K562 (cell line): ENCODE measurements at regions not wholly inside any gene's neighbourhood (a gene's known extent, or its start where the extent isn't known, plus 50 kb on each side); places are given as distances from the start of the nearest gene placed in this dataset.
"Not testable (repeated sequence)": the region's sequence is repeated elsewhere in the genome, so short reads cannot be mapped to it uniquely, and the experiment has no call there.

Experiments used
- ATAC-seq: fragments of 200-7000 bp; cut with Tn5 transposase; 3 replicates; pipeline ENCODE4 v1.9.1; 2020; ENCODE audit warnings: moderate library complexity
- BruUV-seq: library from RNA; stranded (reverse); fragments of 400-500 nt; replicated peaks from 2 replicates; lab custom pipeline; 2021; lab: Mats Ljungman, UMichigan
- CTCF ChIA-PET: fragments of 300-600 bp; formaldehyde crosslinking; extraction: SDS; loops from one replicate; lab custom pipeline; 2021; ENCODE audit warnings: low intra/inter-chr PET ratio; lab: Yijun Ruan, JAX
- POLR2A ChIA-PET: fragments of 300-600, 350-650 bp; sonication (Branson Sonifier 250); formaldehyde crosslinking; extraction: SDS; loops from one replicate; lab custom pipeline; 2021; ENCODE audit warnings: antibody characterized with exemption, inconsistent platforms; lab: Yijun Ruan, JAX
- DNase-seq, 4 experiments: peaks; one replicate each; pipeline versions ENCODE4 v3.0.0 to v3.0.0-alpha.2; 2011 to 2018; ENCODE audit warnings: low spot score in 3 of 4, mixed read lengths in 3 of 4; ENCODE audit errors: extremely low read depth in 1 of 4
- FAIRE-seq: peaks from 2 replicates; lab custom pipeline; 2011; peaks lifted over from hg19 to GRCh38; lab: Jason Lieb, UNC
- H2AFZ ChIP-seq: 2 replicates; pipeline ENCODE4 v1.6.0; 2011; ENCODE audit warnings: low read depth, low read length, control low read depth, inconsistent platforms
- H3K27ac ChIP-seq: fragments of 200-600 bp; 3 replicates; pipeline ENCODE4 v1.8.0; 2011; ENCODE audit warnings: low read depth, mild to moderate bottlenecking, control low read depth, inconsistent platforms, low read length, moderate library complexity, mixed read lengths; ENCODE audit errors: extremely low read depth
- H3K27me3 ChIP-seq, 2 experiments: fragments of 300-600 bp in 1 of 2; 2 replicates in 1 of 2; 3 replicates in 1 of 2; pipeline versions ENCODE4 v1.6.0 to v1.8.0; 2011; ENCODE audit warnings: inconsistent platforms in 2 of 2, low read length in 2 of 2, mild to moderate bottlenecking in 1 of 2, mixed read lengths in 1 of 2, moderate library complexity in 1 of 2; ENCODE audit not compliant: control insufficient read depth in 2 of 2, insufficient read depth in 2 of 2
- H3K36me3 ChIP-seq: fragments of 300-600 bp; 3 replicates; pipeline ENCODE4 v1.8.0; 2011; ENCODE audit warnings: mild to moderate bottlenecking, low read length, inconsistent platforms; ENCODE audit not compliant: control insufficient read depth, insufficient read depth
- H3K4me1 ChIP-seq, 2 experiments: fragments of 200-600 bp in 1 of 2; replicated peaks in 1 of 2; 2 replicates in 1 of 2; 3 replicates in 1 of 2; pipeline versions ENCODE4 v1.5.1 to v1.8.0; 2011; ENCODE audit warnings: inconsistent platforms in 2 of 2, low read length in 2 of 2, mild to moderate bottlenecking in 1 of 2, mixed read lengths in 1 of 2, moderate library complexity in 1 of 2; ENCODE audit not compliant: control insufficient read depth in 2 of 2, insufficient read depth in 2 of 2
- H3K4me2 ChIP-seq: 2 replicates; pipeline ENCODE4 v1.6.1; 2011; ENCODE audit warnings: low read length, control low read depth, inconsistent platforms, mixed read lengths; ENCODE audit not compliant: insufficient read depth
- H3K4me3 ChIP-seq: fragments of 200-600 bp; sonication (generic), shearing (Covaris generic); 2 replicates; pipeline ENCODE4 v1.5.1; 2016; ENCODE audit warnings: control low read depth, inconsistent platforms
- H3K79me2 ChIP-seq: fragments of 200-600 bp; 3 replicates; pipeline ENCODE4 v1.8.0; 2011; ENCODE audit warnings: low read length, inconsistent platforms; ENCODE audit not compliant: control insufficient read depth, insufficient read depth
- H3K9ac ChIP-seq, 2 experiments: 2 replicates each; pipeline versions ENCODE4 v1.6.0 to v1.6.1; 2011; ENCODE audit warnings: low read depth in 2 of 2, low read length in 2 of 2, control low read depth in 1 of 2, inconsistent platforms in 1 of 2, mild to moderate bottlenecking in 1 of 2, mixed read lengths in 1 of 2; ENCODE audit not compliant: insufficient read depth in 1 of 2
- H3K9me1 ChIP-seq: one replicate; pipeline ENCODE4 v1.6.0; 2011; ENCODE audit warnings: inconsistent platforms, mild to moderate bottlenecking, low read length, moderate library complexity; ENCODE audit not compliant: control insufficient read depth, insufficient read depth
- H3K9me3 ChIP-seq: replicated peaks from 2 replicates; pipeline ENCODE4 v1.5.1; 2011; ENCODE audit warnings: low read depth, low read length, inconsistent platforms; ENCODE audit not compliant: control insufficient read depth, insufficient read depth
- H4K20me1 ChIP-seq: replicated peaks from 2 replicates; pipeline ENCODE4 v1.6.1; 2011; ENCODE audit warnings: low read length, inconsistent platforms, mixed read lengths; ENCODE audit not compliant: control insufficient read depth, insufficient read depth
- ZNF174 ChIP-seq: fragments of 250-450 bp; sonication (Bioruptor Pico); IDR thresholded peaks from 2 replicates; pipeline ENCODE4 v1.4.0; 2020; ENCODE audit warnings: mild to moderate bottlenecking
- WGBS: fragments of 100-300 bp; shearing (Covaris generic); methylation state at CpG from one replicate; pipeline ENCODE4 v1.1.6; 2016; ENCODE audit warnings: low coverage, mixed read lengths; ENCODE audit not compliant: insufficient coverage; ENCODE audit errors: missing lambda C conversion rate; 5-methylcytosine and 5-hydroxymethylcytosine counted together
- in situ Hi-C: fragments of 300-500 bp; cut with MboI; formaldehyde crosslinking; loops from 4 replicates; pipeline ENCODE4 v1.15.0; 2018; ENCODE audit warnings: inconsistent platforms, mixed read lengths
- intact Hi-C: fragments of 100-400 bp; cut with micrococcal nuclease; formaldehyde crosslinking; loops from 2 replicates; pipeline ENCODE4 v1.14.2; 2022

DNA sequence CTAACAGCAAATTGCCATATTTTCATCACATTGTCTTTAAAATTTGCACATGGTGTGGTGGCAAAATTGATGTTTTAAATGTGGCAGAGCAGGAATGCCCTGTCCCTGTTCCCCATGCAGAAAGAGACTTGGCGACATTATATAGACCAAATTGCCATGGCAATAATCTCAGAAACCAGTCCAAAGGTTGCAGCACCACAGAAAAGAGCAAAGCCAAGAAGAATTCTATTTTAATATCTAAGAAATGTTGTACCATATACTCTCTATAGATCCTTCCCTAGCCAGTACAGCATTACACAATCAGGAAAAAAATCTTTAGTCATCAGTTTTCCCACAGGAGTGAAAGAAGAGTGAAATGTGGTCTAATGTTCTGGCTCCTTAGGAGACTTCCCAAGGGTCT lies 80.0 kb downstream of the UGT2B28 start:
- no peak for FAIRE-seq
- no peak for TF ChIP-seq ZNF174 (CRISPR knock-in tag)
- intact Hi-C loops: no loop called here

DNA sequence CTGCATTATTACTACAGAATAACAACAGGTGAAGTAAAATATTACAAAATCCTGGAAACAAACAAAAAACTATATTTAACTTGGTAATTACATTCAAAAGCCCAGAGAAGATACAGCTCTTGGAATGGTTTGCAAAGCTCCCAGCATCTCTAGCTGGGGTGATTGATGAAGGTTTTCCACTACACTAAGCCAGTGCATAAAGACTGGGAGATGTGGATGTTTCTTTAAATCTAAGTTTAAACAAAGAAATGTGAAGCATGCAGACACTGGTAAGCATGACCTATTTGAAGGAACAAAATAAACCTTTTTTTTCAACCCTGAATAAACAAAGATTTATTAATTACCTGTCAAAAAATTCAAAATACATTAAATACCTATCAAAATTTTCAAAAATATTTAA lies 80.5 kb downstream of the UGT2B28 start:
- H3K27me3 ChIP-seq, H4K20me1 ChIP-seq, H3K9me1 ChIP-seq, POLR2A ChIA-PET, in situ Hi-C loops, H3K9ac ChIP-seq, H3K36me3 ChIP-seq, DNase-seq, H2AFZ ChIP-seq, H3K4me2 ChIP-seq, intact Hi-C loops, CTCF ChIA-PET, BruUV-seq, H3K4me3 ChIP-seq, ATAC-seq, H3K9me3 ChIP-seq, H3K4me1 ChIP-seq, H3K27ac ChIP-seq, FAIRE-seq, H3K79me2 ChIP-seq: not testable (repeated sequence)

More for the DNA sequence above, 80.0 kb downstream of the UGT2B28 start:
- Histone ChIP-seq H3K9me3 (no peaks in the 10 kb centered on the region), H3K9ac (no peak overlapping the region), H3K4me1 (no peaks in the 10 kb centered on the region), H4K20me1 (no peaks in the 10 kb centered on the region), H3K4me2 (no peak overlapping the region), H3K4me3 (no peak overlapping the region), H3K27me3 (no peaks in the 10 kb centered on the region), H3K9me1 (no peaks in the 10 kb centered on the region), H3K27ac (no peak overlapping the region), H3K79me2 (no peaks in the 10 kb centered on the region), H3K36me3 (no peaks in the 10 kb centered on the region), H2AFZ (no peak overlapping the region)
- 0% methylated on average over 1 of the region's 1 CpG for WGBS
- in situ Hi-C loops: no loop called here
- CTCF ChIA-PET: no interaction called here
- no TSS peak for BruUV-seq
- POLR2A ChIA-PET: no interaction called here
- no peak for ATAC-seq
- DNase-seq: no peak
